ENCODE measurements at regions not wholly inside any gene's neighbourhood (a gene's known extent, or its start where the extent isn't known, plus 50 kb on each side); places are given as distances from the start of the nearest gene placed in this dataset.
A peak's percentile ranks its signal among the peaks of the same experiment; 100 is the strongest.

DNA sequence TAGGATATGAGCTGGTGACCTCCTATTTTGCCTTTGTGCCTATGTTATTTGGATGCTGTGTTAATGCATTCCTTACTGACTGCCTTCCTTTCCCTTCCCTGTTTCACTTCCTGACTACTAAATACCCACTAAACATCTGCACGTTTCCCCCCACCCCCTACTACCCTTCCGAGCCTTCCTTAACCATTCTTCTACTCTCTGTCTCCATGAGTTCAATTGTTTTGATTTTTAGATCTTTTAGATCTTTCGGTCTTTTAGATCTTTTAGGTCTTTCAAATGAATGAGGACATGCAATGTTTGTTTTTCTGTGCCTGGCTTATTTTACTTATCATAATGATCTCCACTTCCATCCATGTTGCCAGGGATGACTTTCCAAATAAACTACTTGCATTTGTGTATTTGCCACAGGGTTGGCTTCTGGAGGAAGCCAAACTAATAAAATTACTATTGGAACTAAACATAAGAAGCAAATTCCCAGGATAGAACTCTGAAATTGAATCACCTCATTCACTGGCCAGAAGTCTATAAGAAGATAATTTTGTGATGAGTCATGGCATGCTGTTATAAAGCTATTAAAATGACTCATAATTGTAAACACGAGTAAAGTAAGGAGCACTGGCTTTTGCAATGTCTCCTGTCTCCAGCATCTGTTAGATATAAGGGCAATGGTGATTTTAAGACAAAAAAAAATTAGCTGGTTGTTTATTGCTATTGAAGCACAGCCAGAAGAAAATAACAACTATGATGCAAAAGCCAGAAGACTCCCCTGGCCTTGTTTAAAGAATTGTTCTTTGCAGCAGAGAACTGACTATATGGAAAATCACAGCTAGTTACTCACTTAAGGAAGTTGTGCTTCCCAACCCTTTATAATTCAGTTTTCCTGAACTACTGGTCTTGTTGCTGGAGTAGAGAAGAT lies 586.3 kb downstream of the LRFN5 start:
- DNase-seq: peak; percentile 58
- H3K27ac Mint-ChIP-seq: peak overlapping the region; percentile 95
- H3K27me3 Mint-ChIP-seq (ENCODE audit: insufficient read depth): no peaks in the 10 kb centered on the region; the same call in 1 of the 2 replicates

DNA sequence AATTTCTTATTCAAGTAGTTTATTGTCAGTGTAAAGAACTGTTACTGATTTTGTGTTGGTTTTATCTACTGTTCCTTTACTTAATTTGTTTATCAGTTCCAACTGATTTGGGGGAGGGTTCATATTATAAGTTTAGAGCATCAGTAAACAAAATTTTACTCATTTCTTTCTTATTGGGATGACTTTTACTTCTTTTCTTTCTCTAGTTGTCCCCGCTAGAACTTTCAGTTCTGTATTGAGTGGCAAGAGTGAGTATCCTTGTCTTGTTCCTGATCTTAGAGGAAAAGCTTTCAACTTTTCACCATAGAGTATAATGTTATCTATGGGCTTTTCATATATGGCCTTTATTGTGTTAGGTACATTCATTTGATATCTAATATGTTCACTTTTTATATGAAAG lies 584.1 kb downstream of the LRFN5 start:
- Mint-ChIP-seq H3K27ac (no peak overlapping the region), H3K27me3 (ENCODE audit: insufficient read depth) (no peaks in the 10 kb centered on the region; the same call in 1 of the 2 replicates), H3K4me1 (ENCODE audit: low read depth) (peaks cover 18% of the 10 kb centered on the region; the same call in 1 of the 2 replicates), H3K36me3 (ENCODE audit: low read depth) (no peaks in the 10 kb centered on the region), H3K9me3 (no peaks in the 10 kb centered on the region; the same call in 1 of the 2 replicates), H3K4me3 (no peak overlapping the region)
- TF ChIP-seq, protein P1, sequence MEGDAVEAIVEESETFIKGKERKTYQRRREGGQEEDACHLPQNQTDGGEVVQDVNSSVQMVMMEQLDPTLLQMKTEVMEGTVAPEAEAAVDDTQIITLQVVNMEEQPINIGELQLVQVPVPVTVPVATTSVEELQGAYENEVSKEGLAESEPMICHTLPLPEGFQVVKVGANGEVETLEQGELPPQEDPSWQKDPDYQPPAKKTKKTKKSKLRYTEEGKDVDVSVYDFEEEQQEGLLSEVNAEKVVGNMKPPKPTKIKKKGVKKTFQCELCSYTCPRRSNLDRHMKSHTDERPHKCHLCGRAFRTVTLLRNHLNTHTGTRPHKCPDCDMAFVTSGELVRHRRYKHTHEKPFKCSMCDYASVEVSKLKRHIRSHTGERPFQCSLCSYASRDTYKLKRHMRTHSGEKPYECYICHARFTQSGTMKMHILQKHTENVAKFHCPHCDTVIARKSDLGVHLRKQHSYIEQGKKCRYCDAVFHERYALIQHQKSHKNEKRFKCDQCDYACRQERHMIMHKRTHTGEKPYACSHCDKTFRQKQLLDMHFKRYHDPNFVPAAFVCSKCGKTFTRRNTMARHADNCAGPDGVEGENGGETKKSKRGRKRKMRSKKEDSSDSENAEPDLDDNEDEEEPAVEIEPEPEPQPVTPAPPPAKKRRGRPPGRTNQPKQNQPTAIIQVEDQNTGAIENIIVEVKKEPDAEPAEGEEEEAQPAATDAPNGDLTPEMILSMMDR (IDR thresholded peaks at IDR 0.05): no peak
- DNase-seq: no peak

More for the DNA sequence above, 586.3 kb downstream of the LRFN5 start:
- H3K4me3 Mint-ChIP-seq: peak overlapping the region; percentile 72; the same call in 1 of the 2 replicates
- no peaks in the 10 kb centered on the region for H3K36me3 Mint-ChIP-seq (ENCODE audit: low read depth)
- peaks cover 18% of the 10 kb centered on the region; the same call in 1 of the 2 replicates for H3K4me1 Mint-ChIP-seq (ENCODE audit: low read depth)
- H3K9me3 Mint-ChIP-seq: no peaks in the 10 kb centered on the region; the same call in 1 of the 2 replicates
- TF ChIP-seq, protein P1 (IDR thresholded peaks at IDR 0.05): no peak

DNA sequence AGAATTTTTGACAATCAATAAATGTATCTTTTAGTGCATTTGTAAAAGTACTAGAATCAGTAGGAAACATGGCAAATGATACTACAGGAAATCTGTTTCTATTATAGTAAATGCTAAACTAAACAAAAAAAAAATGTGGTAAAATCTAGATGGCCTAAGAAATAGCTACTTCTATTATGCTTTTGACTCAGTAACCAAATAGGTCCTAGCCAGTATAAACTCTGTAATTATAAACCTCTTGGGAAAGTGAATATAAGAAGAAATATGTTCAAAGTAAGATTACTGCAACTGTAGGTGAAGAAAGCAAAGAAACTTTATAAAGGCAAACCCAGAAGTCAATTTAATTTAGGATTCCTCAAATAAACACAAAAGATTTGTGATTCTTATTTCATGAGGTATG lies 581.2 kb downstream of the LRFN5 start:
- Mint-ChIP-seq H3K9me3 (no peaks in the 10 kb centered on the region; the same call in 1 of the 2 replicates), H3K4me3 (no peak overlapping the region), H3K4me1 (ENCODE audit: low read depth) (peaks cover 6% of the 10 kb centered on the region; the same call in 1 of the 2 replicates), H3K36me3 (ENCODE audit: low read depth) (no peaks in the 10 kb centered on the region), H3K27me3 (ENCODE audit: insufficient read depth) (no peaks in the 10 kb centered on the region; the same call in 1 of the 2 replicates), H3K27ac (no peak overlapping the region)
- DNase-seq: no peak
- TF ChIP-seq, protein P1 (IDR thresholded peaks at IDR 0.05): no peak

DNA sequence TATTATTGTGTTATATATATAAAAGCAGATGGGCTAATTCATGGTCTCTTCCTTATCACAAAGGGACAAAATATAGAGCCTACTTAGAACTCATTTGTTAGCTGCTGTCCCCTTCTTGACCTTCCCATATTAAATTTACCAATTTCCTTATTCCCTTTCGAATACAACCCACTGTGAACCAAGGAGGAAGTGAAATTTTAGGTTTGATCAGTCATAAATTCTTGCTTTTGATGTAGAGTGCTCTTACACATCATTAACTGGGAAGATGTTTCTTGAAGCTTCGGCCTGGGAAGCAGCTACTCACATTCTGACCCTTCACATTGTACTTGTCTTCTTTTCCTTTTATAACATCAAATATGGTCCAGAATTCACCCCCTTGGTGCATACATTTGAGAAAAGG lies 579.0 kb downstream of the LRFN5 start:
- Mint-ChIP-seq H3K9me3 (no peaks in the 10 kb centered on the region; the same call in 1 of the 2 replicates), H3K27ac (no peak overlapping the region), H3K27me3 (ENCODE audit: insufficient read depth) (no peaks in the 10 kb centered on the region; the same call in 1 of the 2 replicates), H3K4me3 (no peak overlapping the region), H3K36me3 (ENCODE audit: low read depth) (no peaks in the 10 kb centered on the region), H3K4me1 (ENCODE audit: low read depth) (no peaks in the 10 kb centered on the region)
- TF ChIP-seq, protein P1 (IDR thresholded peaks at IDR 0.05): no peak
- no peak for DNase-seq

DNA sequence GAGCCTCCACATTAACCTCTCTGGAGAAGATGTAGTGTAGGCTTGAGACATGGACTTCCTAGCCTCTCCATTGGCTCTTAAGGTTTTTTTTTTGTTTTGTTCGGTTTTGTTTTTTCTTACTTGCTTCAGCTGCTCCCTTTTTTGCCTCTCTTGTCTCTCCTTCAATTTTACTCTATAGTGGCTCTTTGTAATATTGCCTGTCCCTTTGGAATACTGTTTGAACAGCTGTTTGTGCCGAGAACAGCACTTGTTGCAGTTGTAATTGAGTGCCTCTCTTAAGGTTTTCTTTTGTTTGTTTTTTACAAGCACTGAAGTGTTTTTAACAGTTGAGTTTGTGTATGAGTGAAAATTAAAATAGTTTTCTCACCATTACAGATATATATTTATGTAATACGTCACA lies 567.7 kb downstream of the LRFN5 start:
- H3K36me3 Mint-ChIP-seq (ENCODE audit: low read depth): no peaks in the 10 kb centered on the region

More for the DNA sequence above, 567.7 kb downstream of the LRFN5 start:
- no peak for DNase-seq
- Mint-ChIP-seq H3K4me3 (no peak overlapping the region), H3K27ac (no peak overlapping the region), H3K9me3 (peaks cover 9% of the 10 kb centered on the region; the same call in 1 of the 2 replicates), H3K4me1 (ENCODE audit: low read depth) (no peaks in the 10 kb centered on the region), H3K27me3 (ENCODE audit: insufficient read depth) (no peaks in the 10 kb centered on the region)
- TF ChIP-seq, protein P1 (IDR thresholded peaks at IDR 0.05): no peak

All from HFFc6 (cell line).